ENCODE measurements at regions not wholly inside any gene's neighbourhood (a gene's known extent, or its start where the extent isn't known, plus 50 kb on each side); places are given as distances from the start of the nearest gene placed in this dataset.

DNA sequence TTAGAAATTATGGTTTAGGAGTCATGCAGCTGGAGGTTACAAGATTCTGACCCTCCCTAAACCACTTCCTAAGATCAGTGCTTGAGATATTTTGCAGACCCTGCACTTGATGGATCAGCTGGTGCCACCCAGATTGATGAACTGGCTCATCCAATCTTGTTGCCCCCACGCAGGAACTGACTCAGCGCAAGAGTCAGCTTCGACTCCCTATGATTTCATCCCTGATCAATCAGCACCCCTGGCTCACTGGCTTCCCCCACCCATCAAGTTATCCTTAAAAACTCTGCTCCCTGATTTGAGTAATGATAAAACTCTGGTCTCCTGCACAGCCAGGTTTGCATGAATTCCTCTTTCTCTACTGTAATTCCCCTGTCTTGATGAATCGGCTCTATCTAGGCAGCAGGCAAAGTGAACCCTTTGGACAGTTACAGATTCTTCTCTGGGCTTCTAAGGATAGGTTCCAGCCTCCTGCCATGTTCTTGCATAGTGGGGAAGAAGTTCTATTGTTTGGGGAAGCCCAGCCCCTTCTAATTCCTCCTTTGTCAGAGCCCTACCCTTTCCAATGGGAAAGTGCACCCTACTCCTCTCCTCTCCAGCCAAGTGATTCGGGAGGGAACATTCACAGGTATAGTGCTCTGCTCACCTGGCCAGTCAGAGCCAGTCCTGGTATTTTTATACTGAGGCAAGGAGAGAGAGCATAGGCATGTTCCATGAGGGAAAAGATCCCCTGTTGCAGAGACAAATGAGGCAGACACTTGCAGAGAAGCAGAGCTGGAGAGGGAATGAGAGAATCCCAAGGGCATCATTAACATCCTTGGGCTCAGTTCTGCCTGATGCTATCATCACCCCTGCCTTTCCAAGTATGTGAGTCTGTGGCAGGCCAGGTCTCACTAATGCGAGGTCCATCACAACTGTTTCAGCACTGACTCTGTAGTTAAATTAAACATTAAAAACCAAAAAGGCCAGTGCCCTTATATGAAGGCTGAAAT lies 224.4 kb upstream of the GALNT17 start:
- TF ChIP-seq POLR2A (IDR thresholded peaks at IDR 0.05; ENCODE audit: control extremely low read depth in 1 of 2, low read depth in 2 of 2, low read length in 2 of 2), result no peak
- TF ChIP-seq POLR2AphosphoS5 (IDR thresholded peaks at IDR 0.05; ENCODE audit: low read depth, low read length), result no peak

Data from H1 (cell line).